ENCODE measurements at regions not wholly inside any gene's neighbourhood (a gene's known extent, or its start where the extent isn't known, plus 50 kb on each side); places are given as distances from the start of the nearest gene placed in this dataset.

GRCh38 chr14:85438001-85438400, 91.9 kb upstream of the FLRT2 start:
- TF ChIP-seq TAF1 (IDR thresholded peaks at IDR 0.05; ENCODE audit: borderline replicate concordance, low read depth, low read length) (no peak), POLR2A (IDR thresholded peaks at IDR 0.05; ENCODE audit: low read depth, low read length) (no peak), POLR2AphosphoS5 (IDR thresholded peaks at IDR 0.05; ENCODE audit: low read depth, low read length) (no peak)
